Psoas muscle (tissue), 7 donors: ENCODE measurements at regions not wholly inside any gene's neighbourhood (a gene's known extent, or its start where the extent isn't known, plus 50 kb on each side); places are given as distances from the start of the nearest gene placed in this dataset.

ENCODE experiments used
- ATAC-seq, 4 donors: fragments of 200-7000 bp; cut with Tn5 transposase; one replicate each; pipeline ENCODE4 v1.9.1; 2020; ENCODE audit warnings: moderate library complexity in 3 of 4, mild to moderate bottlenecking in 2 of 4
- DNase-seq, 2 donors: peaks; one replicate each; pipeline ENCODE4 v3.0.0-alpha.2; 2020
- H3K27ac ChIP-seq: fragments of 200-600 bp; one replicate; pipeline ENCODE4 v1.8.0; 2022
- H3K27me3 ChIP-seq, 3 donors: fragments of 200-600 bp in 1 of 3; one replicate each; pipeline versions ENCODE4 v1.6.1 to v1.8.0; 2013 to 2022; ENCODE audit warnings: low read length in 2 of 3, mild to moderate bottlenecking in 2 of 3, moderate library complexity in 1 of 3; ENCODE audit not compliant: insufficient read depth in 3 of 3
- H3K36me3 ChIP-seq, 2 donors: fragments of 200-600 bp in 1 of 2; one replicate each; pipeline versions ENCODE4 v1.6.1 to v1.8.0; 2013 to 2022; ENCODE audit warnings: low read depth in 1 of 2, mild to moderate bottlenecking in 1 of 2, moderate library complexity in 1 of 2; ENCODE audit not compliant: insufficient read depth in 1 of 2
- H3K4me1 ChIP-seq: fragments of 200-600 bp; one replicate; pipeline ENCODE4 v1.8.0; 2022
- H3K4me3 ChIP-seq: fragments of 200-600 bp; one replicate; pipeline ENCODE4 v1.8.0; 2022; ENCODE audit warnings: mild to moderate bottlenecking
- H3K9me3 ChIP-seq: fragments of 200-600 bp; one replicate; pipeline ENCODE4 v1.8.0; 2022
- CTCF ChIP-seq: fragments of 200-600 bp; IDR thresholded peaks from one replicate; pipeline ENCODE4 v1.8.0; 2022; ENCODE audit warnings: antibody characterized with exemption
- WGBS, 3 donors: extraction: QIAGEN DNeasy Blood & Tissue Kit; methylation state at CpG; one replicate each; pipeline versions ENCODE4 v1.1.6 to v1.1.7; 2013; 5-methylcytosine and 5-hydroxymethylcytosine counted together
- intact Hi-C, 2 donors: fragments of 100-400 bp; cut with DNase I; formaldehyde crosslinking; loops; one replicate each; pipeline versions ENCODE4 v1.11.0 to v1.14.2; 2022
- donor health status: healthy with polysubstance abuse.
- donor health status: DM: no; HTN: no; CAD: no; lungs with moderate emphysema.
- donor health status: Bipolar disorder and iron deficiency.
- donor health status: healthy.
- donor health status: DM: yes; HTN: yes; CAD: no.
- donor health status: DM: no; HTN: no; CAD: no.
- donor health status: DM: yes; HTN: yes; CAD: no.

GRCh38 chr7:41788556-41788955, 85.7 kb upstream of the INHBA start:
- intact Hi-C loops: no loop called here
- no peaks in the 10 kb centered on the region for H3K27me3 ChIP-seq
- ATAC-seq (no peak), DNase-seq (no peak)
- whole genome bisulfite sequencing, 3 donors: 54 to 70% (median 64%) methylated on average over 3 of the region's 3 CpGs
- no peaks in the 10 kb centered on the region for H3K36me3 ChIP-seq
- H3K9me3 ChIP-seq: no peaks in the 10 kb centered on the region
- no peak overlapping the region for H3K27ac ChIP-seq
- no peak overlapping the region for H3K4me3 ChIP-seq
- no peak for TF ChIP-seq CTCF
- no peaks in the 10 kb centered on the region for H3K4me1 ChIP-seq

- Histone ChIP-seq H3K27ac (no peak overlapping the region), H3K27me3 (no peaks in the 10 kb centered on the region), H3K4me1 (no peaks in the 10 kb centered on the region), H3K4me3 (no peak overlapping the region), H3K9me3 (no peaks in the 10 kb centered on the region), H3K36me3 (no peaks in the 10 kb centered on the region)
- WGBS, 3 donors: 25 to 40% (median 39%) methylated on average over 2 of the region's 2 CpGs
- intact Hi-C loops: no loop called here
- ATAC-seq: no peak
- no peak for TF ChIP-seq CTCF
- no peak for DNase-seq
Measured at GRCh38 chr7:41787651-41788350, 84.9 kb upstream of the INHBA start.

GRCh38 chr7:41786944-41787343, 84.1 kb upstream of the INHBA start:
- H3K4me3 ChIP-seq: no peak overlapping the region
- DNase-seq: no peak
- no peaks in the 10 kb centered on the region for H3K9me3 ChIP-seq
- peak in 3 of 4 donors; percentile 27 to 62 (median 56) for ATAC-seq
- intact Hi-C loops: no loop called here
- 50 to 64% (median 54%) methylated on average over 5 of the region's 5 CpGs for WGBS, 3 donors
- no peaks in the 10 kb centered on the region for H3K36me3 ChIP-seq
- H3K4me1 ChIP-seq: no peaks in the 10 kb centered on the region
- H3K27ac ChIP-seq: no peak overlapping the region
- TF ChIP-seq CTCF: no peak
- no peaks in the 10 kb centered on the region for H3K27me3 ChIP-seq

- no peaks in the 10 kb centered on the region for H3K4me1 ChIP-seq
- DNase-seq (no peak), ATAC-seq (no peak)
- no peak for TF ChIP-seq CTCF
- no peaks in the 10 kb centered on the region for H3K9me3 ChIP-seq
- intact Hi-C loops: no loop called here
- WGBS, 3 donors: 86 to 94% (median 89%) methylated on average over 2 of the region's 2 CpGs
- no peak overlapping the region for H3K27ac ChIP-seq
- H3K4me3 ChIP-seq: no peak overlapping the region
- no peaks in the 10 kb centered on the region for H3K27me3 ChIP-seq
- H3K36me3 ChIP-seq: no peaks in the 10 kb centered on the region
Measured at GRCh38 chr7:41786404-41786803, 83.5 kb upstream of the INHBA start.

- Histone ChIP-seq H3K27ac (no peak overlapping the region), H3K4me1 (no peaks in the 10 kb centered on the region), H3K36me3 (no peaks in the 10 kb centered on the region), H3K4me3 (no peak overlapping the region), H3K9me3 (no peaks in the 10 kb centered on the region), H3K27me3 (no peaks in the 10 kb centered on the region)
- WGBS, 3 donors: 70 to 79% (median 74%) methylated on average over 5 of the region's 5 CpGs
- intact Hi-C loops: no loop called here
- DNase-seq: no peak
- ATAC-seq: no peak
- no peak for TF ChIP-seq CTCF
Measured at GRCh38 chr7:41785840-41786239, 83.0 kb upstream of the INHBA start.
